Retina (tissue), 1 donor: ENCODE measurements at regions not wholly inside any gene's neighbourhood (a gene's known extent, or its start where the extent isn't known, plus 50 kb on each side); places are given as distances from the start of the nearest gene placed in this dataset.
"Not testable (repeated sequence)": the region's sequence is repeated elsewhere in the genome, so short reads cannot be mapped to it uniquely, and the experiment has no call there.

ENCODE experiments used
- DNase-seq: peaks from one replicate; pipeline ENCODE4 v3.0.0-alpha.2; 2016

DNA sequence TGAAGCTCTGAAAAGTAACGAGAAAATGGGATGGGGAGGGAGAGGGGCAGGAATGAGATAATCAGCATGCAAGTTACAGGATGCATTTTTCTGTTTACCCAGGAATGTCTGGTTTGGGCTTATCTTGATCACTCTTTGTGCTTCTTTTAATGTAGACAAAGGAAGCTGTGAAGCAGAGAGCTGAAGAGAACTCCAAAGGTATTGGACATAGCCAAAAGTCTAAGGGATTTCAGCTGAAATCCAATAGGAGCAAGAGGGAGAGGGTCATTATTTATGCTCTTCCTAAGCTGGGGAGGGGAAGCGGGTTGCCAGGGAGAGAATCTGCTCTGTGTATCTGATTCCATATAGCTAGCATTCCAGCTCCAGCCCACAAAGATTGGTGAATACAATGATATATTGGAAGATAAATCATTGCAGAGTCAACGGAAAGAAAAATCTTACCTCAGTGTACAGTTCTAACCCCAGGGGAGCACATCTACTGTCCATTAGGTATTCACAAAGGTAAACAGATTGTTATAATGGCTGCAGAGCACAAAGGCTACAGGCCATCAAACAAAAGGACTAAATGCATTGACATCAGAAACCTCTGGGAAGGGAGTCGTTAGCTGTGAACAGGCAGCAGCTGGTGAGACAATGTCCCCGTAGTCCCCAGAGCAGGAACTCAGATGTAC lies 61.0 kb upstream of the PELI2 start:
- peak; percentile 64 for DNase-seq

DNA sequence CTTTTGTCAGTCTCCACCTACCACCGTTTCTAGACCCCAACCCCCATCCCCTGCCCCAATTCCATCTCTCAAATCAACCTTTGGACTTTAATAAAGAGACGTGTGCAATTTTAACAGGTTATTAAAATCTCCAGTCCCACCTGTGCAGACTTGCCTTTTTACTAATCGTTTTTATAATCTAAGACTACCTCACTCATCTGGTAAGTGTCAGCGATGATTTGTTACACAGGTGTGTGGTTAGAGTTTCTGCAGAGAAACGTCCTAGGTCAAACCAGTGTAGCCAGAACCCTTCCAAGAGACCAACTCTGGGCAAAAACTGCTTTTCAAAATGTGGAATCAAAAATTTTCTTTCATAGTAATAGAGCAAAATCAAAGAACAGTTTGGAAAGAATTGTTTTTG lies 60.4 kb upstream of the PELI2 start:
- DNase-seq, result no peak

DNA sequence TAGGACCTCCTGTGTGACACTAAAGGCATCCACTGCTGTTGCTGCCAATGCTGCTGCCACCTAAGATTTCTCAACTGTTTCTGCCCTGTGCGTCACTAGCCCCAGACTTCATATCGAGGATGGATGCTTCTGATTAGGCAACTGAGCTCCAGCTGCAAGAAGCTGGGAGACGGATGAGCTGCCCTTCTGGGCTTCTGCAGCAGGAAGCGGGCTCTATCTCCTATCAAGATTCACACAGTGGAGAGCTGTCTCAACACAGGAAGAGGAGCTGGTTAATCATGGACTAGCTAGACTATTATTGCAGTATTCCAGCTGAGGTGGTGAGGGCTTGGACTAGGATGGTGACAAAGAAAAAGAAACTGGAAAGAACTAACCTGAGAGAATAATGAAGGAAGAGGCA lies 59.2 kb upstream of the PELI2 start:
- DNase-seq, result peak; percentile 3

DNA sequence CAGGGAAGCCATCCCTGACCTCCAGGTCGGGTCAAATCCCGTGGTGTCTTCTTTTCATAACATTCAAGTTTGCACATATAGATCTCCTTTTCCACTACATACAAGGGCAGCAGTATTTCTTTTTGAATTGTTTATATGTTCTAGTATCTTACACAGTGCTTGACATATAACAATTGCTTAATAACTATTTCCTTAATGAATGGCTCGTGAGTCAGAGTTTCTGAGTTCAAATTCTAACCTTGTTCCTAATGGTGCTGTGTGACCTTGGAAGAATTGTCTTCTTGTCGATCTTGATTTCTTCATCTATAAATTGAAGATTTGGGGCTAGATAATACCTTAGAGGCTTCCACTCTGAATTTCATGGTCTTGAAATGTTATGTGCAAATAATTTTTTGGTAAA lies 57.2 kb upstream of the PELI2 start:
- no peak for DNase-seq

DNA sequence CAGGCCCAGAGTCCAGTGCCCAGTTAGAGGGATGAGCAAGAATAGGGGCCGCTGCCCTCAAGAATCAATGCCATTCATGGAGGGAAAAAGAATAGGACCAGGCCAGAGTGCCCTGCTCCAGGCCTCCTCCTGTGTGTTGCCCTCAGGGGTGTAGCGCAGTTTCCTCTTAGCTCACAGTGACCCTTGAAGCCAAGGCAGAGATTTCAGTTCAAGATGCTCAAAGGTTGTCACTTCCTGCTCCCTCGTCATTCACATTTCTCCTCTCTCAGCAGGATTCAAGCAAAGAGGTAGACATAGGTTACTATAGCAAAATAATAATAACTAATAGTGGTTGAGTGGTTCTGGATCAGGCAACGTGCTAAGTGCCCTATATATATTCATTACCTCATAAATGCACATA lies 55.1 kb upstream of the PELI2 start:
- DNase-seq, result no peak

DNA sequence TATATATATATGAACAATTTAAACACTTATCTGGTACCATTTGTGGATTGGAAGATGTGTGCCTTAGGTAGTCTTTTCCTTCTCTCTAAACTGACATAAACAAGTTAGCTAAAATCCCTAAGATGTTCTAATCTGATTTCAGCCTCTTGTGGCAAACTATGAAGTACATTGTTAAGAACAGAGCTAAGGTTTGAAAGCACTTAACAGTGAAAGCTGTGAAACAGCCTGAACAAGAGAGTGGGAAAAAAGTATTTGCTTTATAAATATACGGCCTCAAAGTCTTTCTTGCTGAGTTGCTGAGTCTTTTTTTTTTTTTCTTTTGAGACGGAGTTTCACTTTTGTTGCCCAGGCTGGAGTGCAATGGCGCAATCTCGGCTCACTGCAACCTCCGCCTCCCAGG lies 53.7 kb upstream of the PELI2 start:
- DNase-seq, result no peak

DNA sequence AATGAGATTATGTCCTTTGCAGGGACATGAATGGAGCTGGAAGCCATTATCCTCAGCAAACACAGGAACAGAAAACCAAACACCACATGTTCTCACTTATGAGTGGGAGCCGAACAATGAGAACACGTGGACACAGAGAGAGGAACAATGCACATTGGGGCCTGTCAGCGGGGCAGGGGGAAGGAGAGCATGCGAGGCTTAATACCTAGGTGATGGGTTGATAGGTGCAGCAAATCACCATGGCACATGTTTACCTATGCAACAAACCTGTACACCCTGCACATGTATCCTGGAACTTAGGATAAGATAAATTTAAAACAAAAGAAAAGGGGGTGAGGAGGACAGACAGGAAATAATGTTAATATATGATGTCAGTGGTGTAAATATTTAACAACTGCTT lies 53.0 kb upstream of the PELI2 start:
- not testable (repeated sequence) for DNase-seq

DNA sequence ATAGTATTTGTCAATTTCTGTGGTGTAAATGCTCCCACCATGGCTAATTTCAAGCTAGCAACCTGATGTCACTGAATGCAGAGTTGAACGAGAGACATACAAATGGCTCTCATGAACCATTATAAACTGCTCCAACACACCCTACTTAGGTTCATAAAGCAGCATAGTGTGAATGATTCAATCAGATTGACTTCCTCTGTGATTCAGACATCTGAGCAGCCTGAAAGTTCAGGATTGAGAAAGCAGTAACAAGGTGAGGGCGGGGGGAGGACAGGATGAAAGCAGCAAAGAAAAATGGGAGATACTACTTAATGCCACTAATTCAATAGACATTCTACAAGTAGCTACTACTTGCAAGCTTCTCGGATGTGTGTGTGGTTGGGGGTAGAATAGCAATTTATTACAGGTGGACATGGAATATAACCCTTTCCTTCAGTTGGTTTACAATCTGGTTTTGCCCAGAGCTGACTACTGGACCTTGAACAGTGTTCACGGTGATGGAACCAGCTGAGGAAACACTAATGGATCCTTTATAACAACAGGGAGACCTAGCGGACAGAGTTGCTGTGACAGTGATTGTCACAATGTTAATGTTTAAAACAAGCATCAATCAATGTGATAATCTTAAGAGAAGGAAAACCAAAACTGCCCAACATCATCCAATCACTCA lies 52.5 kb upstream of the PELI2 start:
- DNase-seq, result no peak
